Stimulated activated CD4-positive, alpha-beta T cell treated with anti-CD3 and anti-CD28 coated beads, Interleukin-15, amount 100 ng/mL, for 1 hour (primary cell): ENCODE measurements at regions not wholly inside any gene's neighbourhood (a gene's known extent, or its start where the extent isn't known, plus 50 kb on each side); places are given as distances from the start of the nearest gene placed in this dataset.

ENCODE experiments used
- DNase-seq, 2 donors: peaks; one replicate each; pipeline ENCODE4 v3.0.0-alpha.2; 2020; ENCODE audit warnings: low read depth in 1 of 2, low spot score in 1 of 2

DNA sequence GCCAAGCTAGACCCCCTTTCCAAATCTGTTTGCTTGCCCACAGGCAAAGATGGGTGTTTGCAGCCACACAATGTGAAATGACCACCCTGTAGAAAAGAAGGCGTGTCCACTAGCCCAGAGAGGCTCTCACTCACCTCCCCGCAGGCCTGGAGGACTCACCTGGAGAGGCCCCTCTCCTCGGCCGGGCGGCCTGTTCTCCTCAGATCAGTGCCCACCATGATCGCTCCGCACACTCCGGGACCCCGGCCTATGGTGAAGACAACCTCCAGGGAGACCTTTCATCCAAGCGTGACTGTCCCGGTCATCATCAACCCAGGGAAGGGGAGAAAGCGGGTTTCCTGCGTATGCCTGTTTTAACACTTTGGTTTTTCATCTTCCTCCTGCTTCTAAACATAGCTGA is 328.7 kb upstream of the SALL3 start:
- no peak for DNase-seq

DNA sequence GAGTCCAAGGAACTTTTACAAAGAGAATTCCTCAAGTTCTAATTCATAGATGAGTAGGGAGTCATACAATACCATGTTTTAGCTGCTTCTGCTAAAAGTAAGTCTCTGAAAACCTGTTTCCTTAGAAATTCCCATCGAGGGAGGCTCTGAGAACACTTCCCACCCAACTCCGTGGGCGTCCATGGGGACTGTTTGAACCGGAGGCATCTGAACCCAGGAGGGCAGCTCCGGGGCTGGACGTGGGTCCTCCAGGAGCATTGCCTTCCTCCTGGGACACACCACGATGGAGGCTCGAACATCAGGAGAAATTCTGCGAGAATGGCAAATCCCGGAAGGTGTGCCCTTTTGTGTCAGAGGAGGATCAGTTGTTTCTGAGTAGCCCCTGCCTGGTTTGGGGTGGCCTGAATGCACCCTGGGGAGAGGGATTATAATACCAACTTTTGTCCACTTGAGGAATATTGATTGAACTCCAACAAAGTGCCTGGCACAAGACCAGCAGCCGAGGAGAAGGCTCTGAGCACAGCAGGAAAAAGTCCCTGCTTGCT is 327.5 kb upstream of the SALL3 start:
- DNase-seq = no peak

DNA sequence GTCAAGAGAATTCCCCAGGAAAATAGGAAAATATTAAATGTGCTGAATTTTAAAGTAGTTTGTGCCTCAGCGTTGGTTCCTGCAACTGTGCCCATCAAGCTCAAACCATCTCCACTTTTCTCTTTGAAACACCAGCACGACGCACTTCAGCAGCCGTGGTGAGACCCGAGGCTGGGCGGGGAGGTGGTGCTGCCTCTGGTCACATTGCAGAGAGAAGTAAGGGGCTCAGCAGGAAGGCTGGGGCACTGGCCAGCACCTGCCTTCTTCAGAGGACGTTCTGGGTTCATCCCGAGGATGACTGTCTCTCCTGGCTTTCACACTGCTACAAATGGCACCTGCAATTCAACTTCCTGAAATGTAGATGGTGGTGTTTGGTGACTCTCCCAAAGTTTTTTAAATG is 323.7 kb upstream of the SALL3 start:
- no peak for DNase-seq

DNA sequence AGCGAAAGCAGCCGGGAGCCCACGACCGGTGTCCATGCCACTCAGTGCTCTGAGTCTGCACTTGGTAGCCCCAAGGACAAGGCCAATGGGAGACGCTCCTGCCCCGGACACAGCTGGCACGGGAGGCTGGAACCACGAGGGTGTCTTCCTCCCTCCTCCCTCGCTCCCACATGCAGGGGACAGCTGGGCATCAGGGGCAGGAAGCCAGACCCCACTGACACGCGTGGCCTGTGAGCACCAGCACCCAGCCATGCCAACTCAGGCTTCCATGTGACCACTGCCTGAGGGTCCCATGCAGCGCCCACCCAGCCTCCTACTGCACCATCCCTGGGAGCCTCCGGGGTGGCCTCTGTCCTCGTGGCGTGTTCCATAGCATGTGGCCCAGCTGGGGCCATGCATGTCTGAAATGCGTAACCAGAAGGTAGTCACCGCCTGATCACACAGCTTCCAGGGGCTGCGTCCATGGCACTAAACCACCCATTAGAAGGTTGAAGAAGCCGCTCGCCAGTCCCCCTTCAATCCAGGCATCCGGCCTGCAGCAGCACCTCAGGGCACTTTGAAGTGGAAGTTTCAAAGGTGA is 323.2 kb upstream of the SALL3 start:
- no peak for DNase-seq

DNA sequence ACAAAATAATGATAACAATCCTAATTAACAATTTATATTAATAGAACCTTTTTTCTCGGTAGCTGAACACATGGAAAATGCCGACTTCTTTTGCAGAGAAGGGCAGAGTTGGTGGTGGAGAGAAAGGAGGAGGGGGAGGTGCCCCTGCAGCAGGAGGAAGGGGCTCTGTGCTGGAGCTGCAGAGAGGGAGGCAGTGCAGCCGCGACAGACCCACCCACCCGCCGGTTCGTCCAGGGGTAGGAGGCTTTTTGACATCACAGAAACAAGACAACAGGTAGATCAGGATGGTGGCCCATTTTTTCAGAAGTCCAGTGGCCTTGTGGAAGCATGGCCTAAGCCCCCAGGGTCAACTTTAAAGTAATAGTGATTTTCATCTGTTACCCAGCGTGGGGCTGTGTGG is 321.1 kb upstream of the SALL3 start:
- DNase-seq = no peak

DNA sequence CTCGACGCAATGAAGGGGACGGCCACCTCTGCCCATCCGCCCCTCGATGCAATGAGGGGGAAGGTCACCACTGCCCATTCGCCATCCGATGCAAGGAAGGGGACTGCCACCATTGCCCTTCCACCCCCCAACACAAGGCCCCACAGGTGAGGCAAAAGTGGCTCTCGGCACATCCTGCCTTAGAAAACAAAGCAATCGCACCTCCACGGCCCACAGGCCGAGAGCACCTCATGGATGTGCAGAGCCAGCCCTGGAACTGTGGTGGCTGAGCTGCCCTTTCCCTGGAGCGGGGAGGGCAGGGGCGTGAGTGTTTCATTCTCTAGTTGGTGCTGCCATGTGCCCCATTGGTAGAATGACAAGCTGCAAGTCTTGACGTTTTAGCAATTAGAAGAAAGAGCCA is 320.6 kb upstream of the SALL3 start:
- no peak for DNase-seq

DNA sequence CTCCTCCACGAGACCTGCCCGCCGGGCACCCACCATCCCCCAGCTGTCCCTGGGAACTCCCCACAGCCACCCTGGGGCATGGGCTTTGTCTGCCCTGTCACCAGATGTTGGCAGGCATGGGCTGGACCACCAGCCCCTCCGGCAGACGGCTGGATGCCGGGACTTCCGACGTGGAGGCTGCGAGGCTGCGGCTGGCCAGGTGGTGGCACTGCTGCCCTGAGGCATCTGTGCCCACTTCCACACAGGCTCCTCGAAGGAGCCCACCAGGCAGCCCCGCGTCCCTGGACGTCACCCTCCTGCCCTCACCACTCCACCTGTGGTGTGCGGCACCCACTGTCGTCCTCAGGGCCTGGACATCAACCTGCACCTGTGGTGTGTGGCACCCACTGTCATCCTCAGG is 319.9 kb upstream of the SALL3 start:
- no peak for DNase-seq

DNA sequence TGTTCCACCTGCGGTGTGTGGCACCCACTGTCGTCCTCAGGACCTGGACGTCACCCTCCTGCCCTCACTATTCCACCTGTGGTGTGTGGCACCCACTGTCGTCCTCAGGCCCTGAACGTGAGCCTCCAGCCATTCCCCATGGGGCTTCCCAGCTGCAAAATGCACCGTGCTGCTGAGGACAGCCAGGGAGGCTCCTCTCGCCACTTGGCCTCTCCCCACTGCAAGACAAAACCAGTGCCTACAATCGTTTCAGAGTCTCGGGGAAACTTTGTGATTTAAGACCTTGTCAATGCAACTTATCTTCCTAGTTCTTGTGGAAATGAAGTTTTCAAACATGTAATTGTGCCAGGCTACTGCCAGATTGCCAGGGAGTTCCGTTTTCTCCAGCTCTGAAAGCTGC is 319.3 kb upstream of the SALL3 start:
- DNase-seq = no peak

DNA sequence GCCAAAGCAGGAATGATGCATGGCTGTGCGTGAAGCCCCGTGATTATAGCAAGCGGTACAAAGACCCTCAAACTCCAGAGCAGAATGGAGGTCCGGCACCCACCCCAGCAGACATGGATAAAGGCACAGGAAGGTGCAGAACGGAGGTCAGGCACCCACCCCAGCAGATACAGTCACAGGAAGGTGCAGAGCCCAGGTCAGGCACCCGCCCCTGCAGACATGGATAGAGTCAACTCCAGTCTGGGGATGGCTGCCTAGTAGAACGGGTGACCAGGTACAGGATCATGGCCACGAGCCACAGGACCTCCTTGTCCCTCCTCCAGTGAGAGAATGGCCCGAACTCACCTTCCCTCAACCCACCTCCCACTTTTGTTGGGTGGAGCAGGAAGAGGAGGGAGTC is 318.3 kb upstream of the SALL3 start:
- DNase-seq = no peak

DNA sequence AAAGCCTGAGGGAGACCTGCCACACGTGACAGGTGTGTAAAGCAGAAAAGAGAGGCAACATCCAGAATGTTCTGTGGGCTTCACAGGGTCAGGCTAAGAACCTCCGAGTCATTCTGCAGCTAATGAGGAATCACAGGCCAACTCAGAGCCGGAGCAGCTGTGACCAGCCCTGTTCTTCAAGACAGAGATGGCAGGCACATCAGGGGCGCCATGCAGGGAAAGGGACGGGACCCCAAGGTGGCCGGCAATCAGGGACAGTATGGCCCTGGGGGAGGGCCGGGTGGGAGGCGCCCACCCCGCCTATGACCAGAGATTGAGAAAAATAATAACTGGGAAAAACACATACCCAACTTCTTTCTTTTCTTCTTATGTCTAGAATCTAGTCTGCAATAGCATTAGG is 316.7 kb upstream of the SALL3 start:
- DNase-seq = no peak

DNA sequence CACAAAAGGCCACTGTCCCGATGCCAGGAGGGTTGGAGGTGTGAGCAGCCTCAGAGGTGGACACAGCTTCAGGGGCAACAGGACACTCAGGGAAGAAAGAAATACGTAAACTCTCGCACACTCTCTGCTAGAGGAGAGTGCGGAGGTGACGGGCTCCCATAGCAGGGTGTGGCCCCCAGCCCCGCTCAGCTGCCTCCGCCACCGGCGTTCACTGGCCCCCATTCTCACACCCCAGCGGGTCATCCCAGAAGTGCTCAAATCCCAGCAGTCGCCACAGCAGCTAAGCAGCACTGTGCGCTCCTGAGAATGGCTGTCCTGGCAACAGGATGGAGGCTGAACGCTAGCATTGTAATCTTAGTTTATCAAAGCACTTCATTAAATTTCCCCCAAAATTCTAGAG is 315.6 kb upstream of the SALL3 start:
- DNase-seq = no peak

DNA sequence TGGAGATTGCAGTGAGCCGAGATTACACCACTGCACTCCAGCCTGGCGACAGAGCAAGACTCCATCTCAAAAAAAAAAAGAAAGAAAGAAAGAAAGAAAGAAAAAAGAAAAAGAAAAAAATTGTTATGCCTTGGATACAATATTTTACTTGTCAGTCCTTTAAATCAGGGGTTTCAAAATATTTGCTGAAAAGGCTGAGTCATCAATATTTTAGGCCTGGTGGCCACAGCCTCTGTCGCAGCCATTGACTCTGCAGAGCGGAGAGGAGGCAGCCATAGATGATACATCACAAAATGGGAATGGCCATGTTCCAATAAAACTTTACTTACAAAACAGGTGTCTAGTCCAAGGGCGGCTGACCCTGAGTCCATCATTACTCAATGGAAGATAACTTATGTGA is 314.8 kb upstream of the SALL3 start:
- no peak for DNase-seq

DNA sequence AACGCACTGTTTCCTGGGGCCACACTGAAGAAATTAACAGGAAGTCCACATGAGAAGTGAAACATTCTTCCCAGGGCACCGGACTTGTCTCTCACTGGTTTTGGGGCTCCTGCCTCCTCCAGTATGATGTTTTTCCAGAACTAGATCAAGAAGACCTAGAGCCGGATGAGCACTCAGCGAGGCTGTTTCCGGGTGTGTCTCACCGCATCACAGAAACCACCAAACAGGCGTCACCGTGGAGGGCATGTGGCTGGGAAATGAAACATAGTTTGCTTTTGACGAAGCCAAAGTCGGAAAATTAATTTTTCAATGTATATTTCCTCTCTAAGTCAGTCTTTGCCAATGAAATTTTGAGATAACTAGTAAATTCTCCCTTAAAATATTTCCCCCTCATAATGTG is 314.0 kb upstream of the SALL3 start:
- no peak for DNase-seq

DNA sequence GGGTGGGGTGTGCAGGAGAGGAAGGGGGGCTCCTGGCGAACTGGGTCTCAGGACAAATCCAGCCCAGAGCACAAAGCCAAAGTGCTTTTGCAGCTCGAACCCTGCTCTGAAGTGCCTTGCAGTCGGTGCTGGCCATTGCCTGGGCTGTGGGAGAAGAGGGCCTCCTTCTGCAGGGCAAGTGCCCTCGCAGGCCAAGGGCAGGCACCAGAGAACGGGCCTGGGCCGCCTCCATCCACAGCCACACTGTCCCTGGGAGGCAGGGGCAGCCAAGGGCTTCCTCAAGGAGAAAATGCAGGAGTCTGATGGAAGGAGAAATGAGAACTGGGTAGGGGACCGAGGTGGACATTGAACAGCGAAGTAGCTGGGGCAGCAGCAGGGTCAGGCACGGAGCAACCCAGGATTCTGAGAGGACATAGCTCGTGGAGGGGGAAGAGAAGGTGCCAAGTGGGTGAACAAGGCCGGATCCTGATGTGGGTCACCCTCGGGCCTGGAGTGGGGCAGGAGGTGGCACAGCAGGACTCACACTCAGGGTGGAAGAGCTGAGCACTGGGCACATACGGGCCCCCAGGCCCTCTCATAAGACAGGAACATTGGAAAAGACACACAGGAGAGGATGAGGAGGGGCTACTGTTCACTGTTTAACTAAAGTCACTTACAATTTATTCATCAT is 312.8 kb upstream of the SALL3 start:
- no peak for DNase-seq

DNA sequence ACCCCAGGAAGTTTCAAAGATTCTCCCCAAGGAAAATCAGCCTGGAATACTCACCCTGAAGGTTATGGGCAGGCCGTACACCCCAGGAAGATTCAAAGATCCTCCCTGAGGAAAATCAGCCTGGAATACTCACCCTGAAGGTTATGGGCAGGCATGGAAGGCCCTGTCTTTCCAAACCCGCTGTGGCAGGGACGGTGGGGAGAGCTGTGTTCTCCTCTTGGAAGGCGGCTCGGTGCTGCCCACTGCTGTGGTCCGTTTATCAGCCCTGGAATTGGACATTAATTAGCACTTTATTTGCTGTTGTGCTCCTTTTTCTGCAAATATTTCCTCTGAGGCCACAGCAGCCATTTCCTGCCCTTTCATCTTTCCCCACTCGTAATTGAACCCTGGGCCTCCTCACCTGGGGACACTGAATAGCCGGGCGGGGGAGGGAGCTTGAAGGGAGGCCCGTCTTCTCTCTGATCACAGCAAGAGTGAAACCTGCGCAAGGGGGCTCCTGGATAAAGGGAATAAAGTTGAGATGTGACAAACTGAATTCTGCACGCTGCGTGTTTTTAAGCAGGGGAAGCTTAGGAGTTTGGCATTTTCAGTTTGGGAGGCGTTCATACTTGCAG is 308.7 kb upstream of the SALL3 start:
- no peak for DNase-seq

DNA sequence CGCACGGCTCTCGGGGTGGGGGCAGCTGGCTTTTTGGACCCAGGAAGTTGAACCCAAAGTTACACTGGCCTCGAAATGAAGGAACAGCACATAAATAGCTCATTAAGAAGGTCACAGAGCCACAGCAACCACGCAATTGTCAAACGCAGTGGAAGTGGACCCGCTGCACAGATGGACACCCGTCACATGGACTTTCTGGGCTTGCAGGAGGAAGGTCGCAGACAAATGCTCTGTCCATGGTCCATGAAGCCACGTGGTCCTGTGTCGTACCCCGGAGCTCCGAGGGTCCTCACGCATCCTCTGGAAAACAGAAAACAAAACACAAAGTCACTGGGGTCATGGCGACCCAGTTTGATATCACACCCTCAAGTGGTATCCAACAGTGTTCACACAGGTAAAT is 308.1 kb upstream of the SALL3 start:
- DNase-seq = no peak

DNA sequence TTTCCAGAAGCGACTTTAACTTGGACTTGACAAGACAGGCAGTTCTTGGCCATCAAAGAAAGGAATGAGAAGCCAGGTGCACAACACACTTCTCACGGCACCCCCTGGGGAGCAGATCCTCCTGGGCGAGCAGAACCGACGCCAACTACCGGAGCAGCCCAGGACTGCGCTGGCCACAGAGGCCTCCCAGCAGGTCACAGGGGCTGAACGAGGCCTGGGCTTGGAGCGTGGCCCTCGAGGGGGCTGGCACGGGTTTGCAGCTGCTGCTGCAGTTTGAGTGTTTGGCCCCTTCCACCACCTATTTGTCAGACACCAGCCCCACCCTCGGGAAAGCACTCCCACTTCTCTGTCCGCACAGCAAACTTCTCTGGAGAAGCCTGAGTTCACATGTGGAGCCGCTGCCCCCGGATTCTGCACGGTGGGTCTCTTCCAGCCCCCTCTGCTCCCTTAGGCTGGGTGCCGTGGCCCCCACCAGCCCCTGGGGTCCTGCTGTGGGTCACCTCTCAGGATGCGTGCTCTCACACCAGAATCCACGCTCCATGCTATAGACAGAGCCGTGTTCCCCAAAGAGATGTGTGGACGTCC is 306.7 kb upstream of the SALL3 start:
- DNase-seq = no peak

DNA sequence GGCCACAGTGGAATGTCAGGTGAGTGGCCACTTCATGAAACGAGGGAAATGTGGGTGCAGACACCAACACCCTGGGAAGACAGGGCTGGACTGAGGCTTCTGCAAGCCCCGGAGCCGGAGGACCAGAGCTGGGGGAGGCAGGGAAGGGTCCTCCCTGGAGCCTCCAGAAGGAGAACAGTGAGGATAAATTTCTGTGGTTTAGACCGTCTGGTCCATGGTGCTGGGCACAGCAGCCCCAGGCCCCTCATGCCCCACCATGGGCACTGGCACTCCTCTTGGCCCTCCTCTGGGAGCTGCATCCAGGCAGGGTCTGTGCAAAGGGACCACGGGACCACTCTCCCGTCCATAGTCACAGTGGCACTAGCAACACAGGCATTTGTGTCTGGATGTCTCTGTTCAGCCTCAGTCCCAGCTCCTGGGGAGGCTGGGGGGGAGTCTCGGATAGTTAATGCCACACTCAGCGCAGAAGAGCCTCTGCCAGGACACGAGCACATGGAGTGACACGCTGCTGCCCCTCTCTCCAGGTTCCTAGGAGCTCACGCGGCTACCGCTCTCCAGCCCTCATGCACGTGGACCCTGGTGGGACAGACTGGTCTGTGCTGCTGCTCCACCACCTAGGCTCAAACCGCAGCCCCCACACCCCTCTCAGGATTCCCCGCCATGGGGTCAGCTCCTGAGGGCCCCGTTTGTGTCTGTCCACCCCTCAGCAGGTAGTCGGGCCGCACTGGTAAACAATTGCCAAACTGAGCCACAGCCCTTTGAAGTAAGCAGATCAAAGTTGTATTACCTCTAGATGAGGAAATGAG is 305.9 kb upstream of the SALL3 start:
- no peak for DNase-seq

DNA sequence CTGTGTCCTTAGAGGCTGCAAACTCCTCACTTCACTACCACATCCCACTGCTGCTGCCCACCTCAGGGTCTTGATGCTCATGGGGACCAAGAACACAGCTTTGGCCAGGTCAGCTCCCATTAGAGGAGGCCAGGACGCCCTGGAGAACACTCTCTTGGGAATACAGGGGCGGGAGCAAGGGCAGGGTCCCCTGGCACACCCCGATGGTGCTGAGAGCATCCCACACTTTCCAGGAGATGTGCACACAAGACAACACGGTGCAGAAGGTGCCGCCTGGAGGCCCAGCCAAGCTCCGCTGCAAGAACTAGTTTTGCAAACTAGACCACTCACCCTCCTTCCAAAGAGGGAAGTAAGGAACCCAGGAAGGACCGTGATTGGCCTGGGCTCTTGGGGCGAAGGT is 304.4 kb upstream of the SALL3 start:
- DNase-seq = no peak

DNA sequence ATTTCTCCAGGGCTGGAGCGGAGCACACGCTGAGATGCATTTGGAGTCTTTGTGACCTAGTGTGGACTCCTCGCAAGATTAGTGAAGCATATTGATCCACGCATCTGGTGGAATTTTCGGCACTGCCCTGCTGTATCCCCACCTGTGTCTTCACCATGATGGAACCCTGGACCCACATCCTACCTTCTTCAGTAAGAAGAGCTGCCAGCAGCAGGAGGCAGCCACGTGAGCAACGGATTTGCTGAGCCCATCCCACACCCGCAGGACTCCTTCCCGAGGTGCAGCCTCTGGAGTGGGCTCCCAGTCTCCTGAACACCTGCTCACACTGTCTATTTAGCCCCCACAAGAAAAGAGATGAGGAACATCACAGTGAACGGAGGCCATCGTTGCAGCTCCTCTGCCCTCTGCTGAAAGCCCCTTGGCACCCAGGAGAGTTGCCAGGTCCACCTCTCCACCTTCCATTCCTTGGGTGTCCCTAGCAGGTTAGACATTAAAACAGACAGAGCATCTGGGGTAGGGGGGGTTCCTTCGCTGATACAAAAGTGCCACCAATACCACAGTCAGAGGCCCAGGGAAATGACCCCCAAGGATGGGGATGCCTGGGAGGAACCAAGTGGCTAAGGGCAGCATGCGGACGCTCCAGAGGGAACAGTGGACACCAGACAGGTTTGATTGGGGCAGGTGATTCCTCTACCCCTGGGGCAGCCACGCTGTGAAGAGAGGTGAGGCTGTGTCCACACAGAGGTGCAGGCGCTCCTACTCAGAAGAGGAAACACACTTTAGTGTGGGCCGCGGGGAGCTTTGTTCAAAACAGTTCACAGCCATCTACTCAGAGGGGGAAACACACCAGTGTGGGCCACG is 302.8 kb upstream of the SALL3 start:
- no peak for DNase-seq
